ENCODE measurements at regions not wholly inside any gene's neighbourhood (a gene's known extent, or its start where the extent isn't known, plus 50 kb on each side); places are given as distances from the start of the nearest gene placed in this dataset.

DNA sequence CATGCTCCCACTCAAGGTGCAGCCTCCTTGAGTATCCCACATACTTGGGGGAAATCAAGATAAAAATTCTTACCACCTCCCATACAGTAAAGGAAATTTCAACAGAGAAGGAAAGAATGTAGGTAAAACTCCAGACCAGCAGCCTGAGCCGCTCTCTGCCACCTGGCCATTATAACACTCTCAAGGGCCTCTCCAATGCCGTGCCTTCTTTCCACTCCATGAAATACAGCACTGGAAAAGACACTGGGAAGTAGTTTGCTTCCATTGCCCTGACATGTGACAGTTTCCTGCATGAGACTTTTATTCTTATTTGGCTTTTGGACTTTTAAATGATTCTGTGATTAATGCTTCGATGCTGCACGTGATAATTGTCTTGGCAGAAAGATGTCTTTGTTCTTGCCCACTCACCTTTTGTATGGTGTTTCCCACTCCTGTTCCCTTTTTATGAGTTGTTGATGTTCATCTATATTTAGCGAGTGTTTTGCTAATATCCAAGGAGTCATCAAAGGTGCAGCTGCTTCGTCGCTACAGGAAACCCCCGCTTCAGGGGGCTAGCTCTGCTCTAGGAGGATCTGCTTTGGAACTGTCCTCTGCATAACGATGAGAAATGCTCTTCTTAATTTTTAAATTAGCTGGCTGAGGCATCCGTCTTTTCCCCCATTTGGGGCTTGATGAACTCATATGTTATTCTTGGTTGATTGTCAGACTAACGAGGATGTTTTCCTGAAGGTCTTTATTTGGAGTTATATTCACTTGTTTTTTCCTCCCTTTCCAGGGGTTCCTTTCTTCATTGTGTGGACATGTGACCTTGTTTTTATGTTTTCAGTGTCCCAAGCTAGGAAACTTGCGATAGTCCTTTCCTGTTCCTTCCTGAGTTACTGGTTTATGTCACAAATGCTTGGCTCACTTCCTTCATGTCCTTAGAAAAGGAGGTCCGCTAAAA lies 179.4 kb downstream of the TXNL1 start:
- TF ChIP-seq EP300 (IDR thresholded peaks at IDR 0.05): no peak
- no peaks in the 10 kb centered on the region for H3K36me3 ChIP-seq
- H3K4me3 ChIP-seq: no peak overlapping the region
- H3K27ac ChIP-seq (replicated peaks in 1 of 4): peak overlapping the region in 2 of 4 donors; percentile 19 to 34
- H3K9me3 ChIP-seq: peaks cover 0 to 5% (median 0%) of the 10 kb centered on the region in 4 donors
- DNase-seq (ENCODE audit: extremely low spot score): no peak
- intact Hi-C loops (cut with DNase I): no loop called here
- 68% methylated on average over 13 of the region's 13 CpGs for WGBS
- peaks cover 0 to 6% (median 2%) of the 10 kb centered on the region in 4 donors for H3K4me1 ChIP-seq
- H3K27me3 ChIP-seq: no peaks in the 10 kb centered on the region

DNA sequence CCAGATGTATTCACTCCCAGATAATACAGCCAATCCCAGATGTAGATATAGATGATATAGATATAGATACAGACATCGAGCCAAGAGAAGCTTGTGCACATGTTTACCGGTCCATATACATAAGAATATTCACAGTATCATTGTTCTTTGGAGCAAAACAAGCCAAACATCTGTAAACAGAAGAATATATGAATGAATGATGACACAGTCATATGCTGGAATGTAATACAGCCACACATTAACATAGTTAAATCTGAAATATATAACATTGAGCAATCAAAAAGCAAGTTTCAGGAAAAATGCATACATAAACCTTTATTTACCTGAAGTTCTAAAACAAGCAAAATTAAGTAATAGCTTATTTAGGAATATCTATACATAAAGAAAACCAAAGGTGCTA lies 182.5 kb downstream of the TXNL1 start:
- intact Hi-C loops (cut with DNase I): no loop called here
- 96% methylated on average over 2 of the region's 2 CpGs for WGBS
- no peak for TF ChIP-seq EP300 (IDR thresholded peaks at IDR 0.05)
- TF ChIP-seq POLR2A (IDR thresholded peaks at IDR 0.05; ENCODE audit: low read depth): no peak
- TF ChIP-seq, protein P1, sequence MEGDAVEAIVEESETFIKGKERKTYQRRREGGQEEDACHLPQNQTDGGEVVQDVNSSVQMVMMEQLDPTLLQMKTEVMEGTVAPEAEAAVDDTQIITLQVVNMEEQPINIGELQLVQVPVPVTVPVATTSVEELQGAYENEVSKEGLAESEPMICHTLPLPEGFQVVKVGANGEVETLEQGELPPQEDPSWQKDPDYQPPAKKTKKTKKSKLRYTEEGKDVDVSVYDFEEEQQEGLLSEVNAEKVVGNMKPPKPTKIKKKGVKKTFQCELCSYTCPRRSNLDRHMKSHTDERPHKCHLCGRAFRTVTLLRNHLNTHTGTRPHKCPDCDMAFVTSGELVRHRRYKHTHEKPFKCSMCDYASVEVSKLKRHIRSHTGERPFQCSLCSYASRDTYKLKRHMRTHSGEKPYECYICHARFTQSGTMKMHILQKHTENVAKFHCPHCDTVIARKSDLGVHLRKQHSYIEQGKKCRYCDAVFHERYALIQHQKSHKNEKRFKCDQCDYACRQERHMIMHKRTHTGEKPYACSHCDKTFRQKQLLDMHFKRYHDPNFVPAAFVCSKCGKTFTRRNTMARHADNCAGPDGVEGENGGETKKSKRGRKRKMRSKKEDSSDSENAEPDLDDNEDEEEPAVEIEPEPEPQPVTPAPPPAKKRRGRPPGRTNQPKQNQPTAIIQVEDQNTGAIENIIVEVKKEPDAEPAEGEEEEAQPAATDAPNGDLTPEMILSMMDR (IDR thresholded peaks at IDR 0.05): no peak
- no peak for TF ChIP-seq POLR2AphosphoS5 (IDR thresholded peaks at IDR 0.05)

DNA sequence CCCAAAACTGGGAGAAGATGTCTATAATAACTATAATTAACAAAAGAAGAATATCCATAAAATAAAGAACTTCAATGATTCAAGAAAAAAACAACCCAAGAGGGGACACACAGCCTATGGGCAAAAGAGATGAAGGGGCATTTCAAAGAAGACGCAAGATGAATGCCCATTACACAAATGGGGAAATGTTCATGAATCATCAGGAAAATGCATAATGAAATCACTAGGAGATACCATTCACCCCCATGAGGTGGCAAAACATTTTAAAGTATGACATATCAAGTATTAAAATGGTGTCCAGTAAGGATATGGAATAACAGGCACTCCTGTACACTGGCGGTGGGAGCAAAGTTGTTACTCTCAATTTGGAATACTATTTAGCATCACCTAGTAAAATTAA lies 183.3 kb downstream of the TXNL1 start:
- Histone ChIP-seq H3K9me3 (no peaks in the 10 kb centered on the region), H3K27me3 (no peaks in the 10 kb centered on the region), H3K4me1 (peaks cover 0 to 4% (median 2%) of the 10 kb centered on the region in 4 donors), H3K27ac (replicated peaks in 1 of 4) (no peak overlapping the region), H3K4me3 (no peak overlapping the region), H3K36me3 (no peaks in the 10 kb centered on the region)
- 89% methylated on average over 2 of the region's 2 CpGs for WGBS
- TF ChIP-seq EP300 (IDR thresholded peaks at IDR 0.05) (no peak), POLR2AphosphoS5 (IDR thresholded peaks at IDR 0.05) (no peak), POLR2A (IDR thresholded peaks at IDR 0.05; ENCODE audit: low read depth) (no peak)
- TF ChIP-seq, protein P1 (IDR thresholded peaks at IDR 0.05): no peak
- intact Hi-C loops (cut with DNase I): no loop called here
- DNase-seq (ENCODE audit: extremely low spot score): no peak

More for the DNA sequence above, 182.5 kb downstream of the TXNL1 start:
- Histone ChIP-seq H3K27me3 (no peaks in the 10 kb centered on the region), H3K36me3 (no peaks in the 10 kb centered on the region), H3K9me3 (no peaks in the 10 kb centered on the region), H3K27ac (replicated peaks in 1 of 4) (no peak overlapping the region), H3K4me3 (no peak overlapping the region), H3K4me1 (peaks cover 0 to 6% (median 2%) of the 10 kb centered on the region in 4 donors)
- no peak for DNase-seq (ENCODE audit: extremely low spot score)

DNA sequence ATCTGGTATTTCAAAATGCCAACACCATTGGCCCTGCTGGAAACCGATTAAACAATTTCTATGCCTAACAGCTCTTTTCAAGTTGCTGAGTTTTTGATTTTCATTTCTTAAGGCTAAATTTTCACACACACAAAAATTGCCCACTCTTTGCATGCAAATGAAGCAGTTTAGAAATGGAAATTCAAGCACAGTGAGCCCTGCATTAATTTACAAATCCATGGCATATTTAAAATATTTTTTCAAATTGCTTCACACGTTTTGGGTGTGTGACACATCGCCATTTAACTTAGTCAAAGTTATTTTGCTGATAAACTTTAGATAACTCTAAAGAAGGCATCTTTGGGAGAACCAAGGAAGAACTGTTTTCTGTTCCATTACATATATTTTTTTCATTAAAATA lies 184.8 kb downstream of the TXNL1 start:
- DNase-seq (ENCODE audit: extremely low spot score): no peak
- Histone ChIP-seq H3K27me3 (no peaks in the 10 kb centered on the region), H3K27ac (replicated peaks in 1 of 4) (no peak overlapping the region), H3K9me3 (no peaks in the 10 kb centered on the region), H3K4me1 (peaks cover 0 to under 1% (median 0%) of the 10 kb centered on the region in 4 donors), H3K36me3 (no peaks in the 10 kb centered on the region), H3K4me3 (no peak overlapping the region)
- TF ChIP-seq EP300 (IDR thresholded peaks at IDR 0.05) (no peak), POLR2A (IDR thresholded peaks at IDR 0.05; ENCODE audit: low read depth) (no peak), POLR2AphosphoS5 (IDR thresholded peaks at IDR 0.05) (no peak)
- TF ChIP-seq, protein P1 (IDR thresholded peaks at IDR 0.05): no peak
- intact Hi-C loops (cut with DNase I): no loop called here
- 73% methylated on average over 3 of the region's 3 CpGs for WGBS

DNA sequence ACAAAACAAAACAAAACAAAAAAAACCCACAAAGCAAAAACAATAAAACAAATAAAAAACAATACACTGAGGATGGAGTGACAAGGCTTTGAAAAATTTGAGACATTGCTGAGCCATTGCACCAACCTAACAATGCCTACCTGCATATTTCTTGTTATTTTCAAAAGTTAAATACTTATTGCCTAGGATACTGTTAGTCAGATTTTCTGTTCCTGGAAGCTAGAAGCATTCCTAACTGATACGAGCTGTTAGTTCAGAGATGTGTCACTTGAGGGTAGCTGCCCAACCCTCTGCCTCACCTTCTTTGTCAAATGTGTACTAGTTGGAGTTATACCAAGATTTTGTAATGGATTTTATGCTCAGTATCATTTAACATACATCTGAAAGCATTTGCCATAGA lies 187.2 kb downstream of the TXNL1 start:
- Histone ChIP-seq H3K27ac (replicated peaks in 1 of 4) (no peak overlapping the region), H3K27me3 (no peaks in the 10 kb centered on the region), H3K9me3 (no peaks in the 10 kb centered on the region), H3K4me3 (no peak overlapping the region), H3K4me1 (peaks cover 0 to 13% (median 11%) of the 10 kb centered on the region in 4 donors), H3K36me3 (no peaks in the 10 kb centered on the region)
- intact Hi-C loops (cut with DNase I): no loop called here
- 67% methylated on average over 1 of the region's 1 CpG for WGBS
- no peak for DNase-seq (ENCODE audit: extremely low spot score)
- TF ChIP-seq, protein P1 (IDR thresholded peaks at IDR 0.05): no peak
- TF ChIP-seq POLR2AphosphoS5 (IDR thresholded peaks at IDR 0.05) (no peak), EP300 (IDR thresholded peaks at IDR 0.05) (no peak), POLR2A (IDR thresholded peaks at IDR 0.05; ENCODE audit: low read depth) (no peak)
